Left colon (tissue), 2 donors: ENCODE measurements at regions not wholly inside any gene's neighbourhood (a gene's known extent, or its start where the extent isn't known, plus 50 kb on each side); places are given as distances from the start of the nearest gene placed in this dataset.
"Not testable (repeated sequence)": the region's sequence is repeated elsewhere in the genome, so short reads cannot be mapped to it uniquely, and the experiment has no call there.

ENCODE experiments used
- ATAC-seq: fragments of 200-7000 bp; cut with Tn5 transposase; one replicate; pipeline ENCODE4 v1.9.1; 2020; ENCODE audit warnings: mild to moderate bottlenecking, moderate library complexity
- DNase-seq, 2 donors: peaks; one replicate each; pipeline ENCODE4 v3.0.0-alpha.2; 2020
- intact Hi-C, 2 donors: fragments of 100-400 bp; cut with DNase I in 1 of 2; cut with micrococcal nuclease in 1 of 2; formaldehyde crosslinking; loops; one replicate each; pipeline versions ENCODE4 v1.11.2 to v1.14.0; 2022; cut with DNase I, micrococcal nuclease
- donor health status: DM: no; HTN: no; CAD: no.
- donor health status: DM: yes; HTN: yes; CAD: no.

- ATAC-seq (no peak), DNase-seq (no peak)
- intact Hi-C loops: no loop called here
Measured at GRCh38 chrX:122076241-122076640, 1028.8 kb downstream of the GLUD2 start.

GRCh38 chrX:122078079-122078478 lies 1030.7 kb downstream of the GLUD2 start:
- no peak for ATAC-seq
- DNase-seq: no peak
- intact Hi-C loops: no loop called here

GRCh38 chrX:122087341-122087740 lies 1039.9 kb downstream of the GLUD2 start:
- DNase-seq (no peak), ATAC-seq (no peak)

GRCh38 chrX:122091571-122091970 lies 1044.2 kb downstream of the GLUD2 start:
- intact Hi-C loops: no loop called here
- ATAC-seq: no peak
- no peak for DNase-seq

More at GRCh38 chrX:122087341-122087740, 1039.9 kb downstream of the GLUD2 start:
- intact Hi-C loops: no loop called here

GRCh38 chrX:122092360-122092759 lies 1045.0 kb downstream of the GLUD2 start:
- intact Hi-C loops: no loop called here
- ATAC-seq (no peak), DNase-seq (no peak)

- DNase-seq (no peak), ATAC-seq (no peak)
- intact Hi-C loops: no loop called here
Measured at GRCh38 chrX:122092978-122093377, 1045.6 kb downstream of the GLUD2 start.

GRCh38 chrX:122094611-122095010 lies 1047.2 kb downstream of the GLUD2 start:
- ATAC-seq (no peak), DNase-seq (no peak)
- intact Hi-C loops: no loop called here

- ATAC-seq: no peak
- DNase-seq: no peak
- intact Hi-C loops: no loop called here
Measured at GRCh38 chrX:122113376-122113775, 1066.0 kb downstream of the GLUD2 start.

- no peak for ATAC-seq
- no peak for DNase-seq
- intact Hi-C loops: no loop called here
Measured at GRCh38 chrX:122113896-122114295, 1066.5 kb downstream of the GLUD2 start.

- ATAC-seq (no peak), DNase-seq (no peak)
- intact Hi-C loops: no loop called here
Measured at GRCh38 chrX:122115604-122116003, 1068.2 kb downstream of the GLUD2 start.

- no peak for DNase-seq
- ATAC-seq: no peak
- intact Hi-C loops: no loop called here
Measured at GRCh38 chrX:122119361-122119760, 1064.7 kb upstream of the GRIA3 start.

GRCh38 chrX:122122274-122122673 lies 1061.8 kb upstream of the GRIA3 start:
- ATAC-seq (no peak), DNase-seq (no peak)
- intact Hi-C loops: no loop called here

GRCh38 chrX:122133478-122133877 lies 1050.6 kb upstream of the GRIA3 start:
- intact Hi-C loops: no loop called here
- DNase-seq: no peak
- no peak for ATAC-seq

GRCh38 chrX:122134291-122134690 lies 1049.8 kb upstream of the GRIA3 start:
- no peak for ATAC-seq
- no peak for DNase-seq
- intact Hi-C loops: no loop called here

GRCh38 chrX:122135070-122135469 lies 1049.0 kb upstream of the GRIA3 start:
- no peak for DNase-seq
- no peak for ATAC-seq
- intact Hi-C loops: no loop called here

- ATAC-seq, intact Hi-C loops, DNase-seq: not testable (repeated sequence)
Measured at GRCh38 chrX:122140219-122140618, 1043.9 kb upstream of the GRIA3 start.

GRCh38 chrX:122154019-122154418 lies 1030.1 kb upstream of the GRIA3 start:
- no peak for DNase-seq
- intact Hi-C loops: no loop called here
- ATAC-seq: no peak

- DNase-seq: no peak
- intact Hi-C loops: no loop called here
- ATAC-seq: no peak
Measured at GRCh38 chrX:122168241-122168640, 1015.8 kb upstream of the GRIA3 start.

- intact Hi-C loops: no loop called here
Measured at GRCh38 chrX:122184791-122185190, 999.3 kb upstream of the GRIA3 start.

GRCh38 chrX:122187069-122187713 lies 996.9 kb upstream of the GRIA3 start:
- ATAC-seq (no peak), DNase-seq (no peak)
- intact Hi-C loops: no loop called here

More at GRCh38 chrX:122184791-122185190, 999.3 kb upstream of the GRIA3 start:
- no peak for ATAC-seq
- DNase-seq: no peak

GRCh38 chrX:122188751-122189150 lies 995.3 kb upstream of the GRIA3 start:
- ATAC-seq (no peak), DNase-seq (no peak)
- intact Hi-C loops: no loop called here
